ENCODE measurements at regions not wholly inside any gene's neighbourhood (a gene's known extent, or its start where the extent isn't known, plus 50 kb on each side); places are given as distances from the start of the nearest gene placed in this dataset.

GRCh38 chr5:4101189-4101588 is 505.6 kb downstream of the IRX1 start:
- no peak for TF ChIP-seq GATA3 (IDR thresholded peaks at IDR 0.05; ENCODE audit: low read depth, low read length)
- no peak for TF ChIP-seq GATA2 (IDR thresholded peaks at IDR 0.05; ENCODE audit: low read depth, low read length)
